Lung (tissue), 11 donors: ENCODE measurements at regions not wholly inside any gene's neighbourhood (a gene's known extent, or its start where the extent isn't known, plus 50 kb on each side); places are given as distances from the start of the nearest gene placed in this dataset.
"Not testable (repeated sequence)": the region's sequence is repeated elsewhere in the genome, so short reads cannot be mapped to it uniquely, and the experiment has no call there.

ENCODE experiments used
- ATAC-seq: fragments of 200-7000 bp; cut with Tn5 transposase; one replicate; pipeline ENCODE4 v1.9.1; 2020; ENCODE audit warnings: moderate number of reproducible peaks; ENCODE audit not compliant: insufficient read depth, low FRiP score
- DNase-seq, 3 donors: peaks; one replicate each; pipeline ENCODE4 v3.0.0-alpha.2; 2013 to 2017
- H3K27ac ChIP-seq, 2 donors: one replicate each; pipeline ENCODE4 v1.5.1; 2013; ENCODE audit warnings: mild to moderate bottlenecking in 2 of 2, moderate library complexity in 2 of 2, control low read depth in 1 of 2, inconsistent platforms in 1 of 2, low read depth in 1 of 2, low read length in 1 of 2
- H3K27me3 ChIP-seq, 3 donors: one replicate each; pipeline ENCODE4 v1.5.1; 2013; ENCODE audit warnings: low read length in 2 of 3; ENCODE audit not compliant: control insufficient read depth in 3 of 3, insufficient read depth in 3 of 3
- H3K36me3 ChIP-seq, 4 donors: one replicate each; pipeline ENCODE4 v1.5.1; 2013; ENCODE audit warnings: low read length in 4 of 4, mild to moderate bottlenecking in 1 of 4, moderate library complexity in 1 of 4; ENCODE audit not compliant: control insufficient read depth in 4 of 4, insufficient read depth in 4 of 4
- H3K4me1 ChIP-seq, 5 donors: one replicate each; pipeline ENCODE4 v1.5.1; 2013; ENCODE audit warnings: low read length in 5 of 5, mild to moderate bottlenecking in 2 of 5, moderate library complexity in 1 of 5; ENCODE audit not compliant: control insufficient read depth in 5 of 5, insufficient read depth in 5 of 5
- H3K4me3 ChIP-seq: one replicate; pipeline ENCODE4 v1.5.1; 2013; ENCODE audit warnings: mild to moderate bottlenecking, control low read depth, moderate library complexity
- H3K9ac ChIP-seq, 2 donors: one replicate each; pipeline ENCODE4 v1.5.1; 2013; ENCODE audit warnings: low read length in 2 of 2, control low read depth in 1 of 2; ENCODE audit not compliant: insufficient read depth in 1 of 2
- H3K9me3 ChIP-seq, 4 donors: one replicate each; pipeline ENCODE4 v1.5.1; 2013; ENCODE audit warnings: low read length in 3 of 4, mild to moderate bottlenecking in 1 of 4, moderate library complexity in 1 of 4; ENCODE audit not compliant: control insufficient read depth in 4 of 4, insufficient read depth in 3 of 4
- CTCF ChIP-seq: IDR thresholded peaks from 2 replicates; pipeline ENCODE4 v1.5.1; 2012; ENCODE audit warnings: mild to moderate bottlenecking; ENCODE audit errors: control extremely low read depth, extremely low read depth
- WGBS, 2 donors: extraction: QIAGEN DNeasy Blood & Tissue Kit; methylation state at CpG; one replicate each; pipeline ENCODE4 v1.1.7; 2013; 5-methylcytosine and 5-hydroxymethylcytosine counted together
- donor health status: control.
- donor health status: control.
- donor health status: Bipolar disorder and iron deficiency.
- donor health status: healthy.
- donor health status: DM: yes; HTN: yes; CAD: no.

- WGBS, 2 donors = 83 to 88% methylated on average over 3 of the region's 3 CpGs
- H3K36me3 ChIP-seq = no peaks in the 10 kb centered on the region
- H3K4me3 ChIP-seq = no peak overlapping the region
- no peaks in the 10 kb centered on the region for H3K4me1 ChIP-seq
- no peaks in the 10 kb centered on the region for H3K9me3 ChIP-seq
- no peak overlapping the region for H3K9ac ChIP-seq
- TF ChIP-seq CTCF = no peak
- H3K27ac ChIP-seq = no peak overlapping the region
- no peaks in the 10 kb centered on the region for H3K27me3 ChIP-seq
- no peak for ATAC-seq
- DNase-seq = no peak
Measured at GRCh38 chr2:75289771-75290170, 90.5 kb upstream of the TACR1 start.

GRCh38 chr2:75289178-75289577, 89.9 kb upstream of the TACR1 start:
- H3K4me3 ChIP-seq, H3K27me3 ChIP-seq, H3K9me3 ChIP-seq, H3K36me3 ChIP-seq, H3K9ac ChIP-seq, H3K4me1 ChIP-seq, ATAC-seq, DNase-seq, H3K27ac ChIP-seq: not testable (repeated sequence)
- 87 to 94% methylated on average over 7 of the region's 7 CpGs for WGBS, 2 donors

GRCh38 chr2:75288760-75289159, 89.4 kb upstream of the TACR1 start:
- no peak for TF ChIP-seq CTCF
- Histone ChIP-seq H3K9ac (no peak overlapping the region), H3K9me3 (no peaks in the 10 kb centered on the region), H3K36me3 (no peaks in the 10 kb centered on the region), H3K4me3 (no peak overlapping the region), H3K4me1 (no peaks in the 10 kb centered on the region), H3K27me3 (no peaks in the 10 kb centered on the region), H3K27ac (no peak overlapping the region)
- DNase-seq = no peak
- no peak for ATAC-seq

- Histone ChIP-seq H3K27me3 (no peaks in the 10 kb centered on the region), H3K9me3 (no peaks in the 10 kb centered on the region), H3K36me3 (no peaks in the 10 kb centered on the region), H3K9ac (no peak overlapping the region), H3K4me3 (no peak overlapping the region), H3K27ac (no peak overlapping the region), H3K4me1 (no peaks in the 10 kb centered on the region)
- ATAC-seq (peak; percentile 47), DNase-seq (no peak)
- WGBS, 2 donors = 39 to 60% methylated on average over 1 of the region's 1 CpG
- no peak for TF ChIP-seq CTCF
Measured at GRCh38 chr2:75287624-75288316, 88.5 kb upstream of the TACR1 start.
